CD14-positive monocyte (primary cell): ENCODE measurements at regions not wholly inside any gene's neighbourhood (a gene's known extent, or its start where the extent isn't known, plus 50 kb on each side); places are given as distances from the start of the nearest gene placed in this dataset.

Source experiments
- DNase-seq, 3 donors: peaks; one replicate each; pipeline ENCODE4 v3.0.0-alpha.2; 2011 to 2022
- H2AFZ ChIP-seq: 2 replicates; pipeline ENCODE4 v1.6.0; 2012; ENCODE audit warnings: mild to moderate bottlenecking, low read depth, low read length, inconsistent platforms; ENCODE audit not compliant: insufficient read depth, poor library complexity, severe bottlenecking
- H3K27ac ChIP-seq, 2 donors: 1 replicate in 1 of 2; 2 replicates in 1 of 2; pipeline ENCODE4 v1.5.1; 2012 to 2013; ENCODE audit warnings: low read length in 2 of 2, control low read depth in 1 of 2, inconsistent platforms in 1 of 2, low read depth in 1 of 2, mild to moderate bottlenecking in 1 of 2
- H3K27me3 ChIP-seq, 2 donors: one replicate each; pipeline versions ENCODE4 v1.6.0 to v1.6.1; 2011 to 2013; ENCODE audit warnings: low read length in 2 of 2; ENCODE audit not compliant: control insufficient read depth in 2 of 2, insufficient read depth in 2 of 2
- H3K36me3 ChIP-seq, 2 donors: replicated peaks in 1 of 2; 1 replicate in 1 of 2; 2 replicates in 1 of 2; pipeline versions ENCODE4 v1.5.1 to v1.6.1; 2012 to 2013; ENCODE audit warnings: low read length in 2 of 2, control low read depth in 1 of 2, inconsistent platforms in 1 of 2, mild to moderate bottlenecking in 1 of 2; ENCODE audit not compliant: insufficient read depth in 2 of 2, control insufficient read depth in 1 of 2
- H3K4me1 ChIP-seq, 2 donors: 1 replicate in 1 of 2; 2 replicates in 1 of 2; pipeline versions ENCODE4 v1.5.1 to v1.6.1; 2012 to 2013; ENCODE audit warnings: low read length in 2 of 2, control low read depth in 1 of 2, inconsistent platforms in 1 of 2, mild to moderate bottlenecking in 1 of 2, moderate library complexity in 1 of 2; ENCODE audit not compliant: insufficient read depth in 2 of 2, control insufficient read depth in 1 of 2
- H3K4me2 ChIP-seq: replicated peaks from 2 replicates; pipeline ENCODE3; 2012; ENCODE audit warnings: low read length, moderate library complexity, mild to moderate bottlenecking; ENCODE audit not compliant: poor library complexity, severe bottlenecking; ENCODE audit errors: extremely low read depth
- H3K4me3 ChIP-seq, 3 experiments: fragments of 200-600 bp in 1 of 3; sonication (generic) in 1 of 3; replicated peaks in 1 of 3; 1 replicate in 2 of 3; 2 replicates in 1 of 3; pipeline ENCODE4 v1.5.1; 2011 to 2013; ENCODE audit warnings: low read length in 3 of 3, mild to moderate bottlenecking in 3 of 3, control low read depth in 2 of 3, low read depth in 2 of 3, inconsistent platforms in 1 of 3, moderate library complexity in 1 of 3
- H3K79me2 ChIP-seq: 2 replicates; pipeline ENCODE4 v1.6.0; 2012; ENCODE audit warnings: mild to moderate bottlenecking, control low read depth, inconsistent platforms, low read length, moderate library complexity; ENCODE audit not compliant: insufficient read depth
- H3K9ac ChIP-seq: 2 replicates; pipeline ENCODE4 v1.6.0; 2017; ENCODE audit warnings: low read length, mild to moderate bottlenecking; ENCODE audit not compliant: insufficient read depth, poor library complexity, severe bottlenecking
- H3K9me3 ChIP-seq, 2 donors: replicated peaks in 1 of 2; 1 replicate in 1 of 2; 2 replicates in 1 of 2; pipeline versions ENCODE4 v1.5.1 to v1.6.1; 2012 to 2013; ENCODE audit warnings: low read length in 2 of 2, control low read depth in 1 of 2; ENCODE audit not compliant: control insufficient read depth in 1 of 2, insufficient read depth in 1 of 2
- H4K20me1 ChIP-seq: 2 replicates; pipeline ENCODE4 v1.6.0; 2012; ENCODE audit warnings: mild to moderate bottlenecking, low read length, control low read depth, moderate library complexity; ENCODE audit not compliant: insufficient read depth
- H3K27ac Mint-ChIP-seq, 7 donors: one replicate each; pipeline ENCODE4 v1.8.0; 2020; ENCODE audit warnings: mild to moderate bottlenecking in 7 of 7, mixed read lengths in 7 of 7, moderate library complexity in 6 of 7, inconsistent platforms in 2 of 7
- H3K27me3 Mint-ChIP-seq, 3 donors: one replicate each; pipeline ENCODE4 v1.8.0; 2021 to 2022; ENCODE audit warnings: low read depth in 3 of 3, mild to moderate bottlenecking in 3 of 3, mixed read lengths in 3 of 3, moderate library complexity in 3 of 3, inconsistent platforms in 1 of 3
- H3K36me3 Mint-ChIP-seq, 2 donors: one replicate each; pipeline ENCODE4 v1.8.0; 2020; ENCODE audit warnings: mixed read lengths in 2 of 2, inconsistent platforms in 1 of 2, mild to moderate bottlenecking in 1 of 2
- H3K4me1 Mint-ChIP-seq: one replicate; pipeline ENCODE4 v1.8.0; 2020; ENCODE audit warnings: mild to moderate bottlenecking, mixed read lengths
- H3K4me3 Mint-ChIP-seq, 2 donors: one replicate each; pipeline ENCODE4 v1.8.0; 2020; ENCODE audit warnings: mild to moderate bottlenecking in 2 of 2, mixed read lengths in 2 of 2, moderate library complexity in 1 of 2
- H3K9me3 Mint-ChIP-seq, 7 donors: one replicate each; pipeline ENCODE4 v1.8.0; 2020 to 2022; ENCODE audit warnings: mixed read lengths in 7 of 7, mild to moderate bottlenecking in 6 of 7, moderate library complexity in 6 of 7, inconsistent platforms in 2 of 7
- CTCF ChIP-seq: fragments of 200-600 bp; IDR thresholded peaks from one replicate; pipeline ENCODE4 v1.8.0; 2022; ENCODE audit warnings: antibody characterized with exemption, mild to moderate bottlenecking
- WGBS: methylation state at CpG from one replicate; pipeline ENCODE4 v1.1.5; 2013; ENCODE audit warnings: missing lambda C conversion rate; ENCODE audit not compliant: insufficient coverage; 5-methylcytosine and 5-hydroxymethylcytosine counted together
- intact Hi-C, 2 donors: fragments of 100-400 bp; cut with micrococcal nuclease; formaldehyde crosslinking; loops; one replicate each; pipeline versions ENCODE4 v1.15.0 to v1.15.1; 2023

GRCh38 chr12:23433121-23433520 is 516.3 kb downstream of the SOX5 start:
- intact Hi-C loops = no loop called here
- no peak for DNase-seq
- H3K27me3 Mint-ChIP-seq = no peaks in the 10 kb centered on the region
- no peak overlapping the region for H2AFZ ChIP-seq
- no peak overlapping the region for H3K4me3 Mint-ChIP-seq
- H3K9ac ChIP-seq = no peak overlapping the region
- no peak overlapping the region for H3K27ac ChIP-seq
- H3K4me2 ChIP-seq = no peak overlapping the region
- no peaks in the 10 kb centered on the region for H3K4me1 ChIP-seq
- no peak overlapping the region for H3K27ac Mint-ChIP-seq
- no peak overlapping the region for H3K4me3 ChIP-seq
- no peaks in the 10 kb centered on the region for H3K27me3 ChIP-seq
- peaks cover 7 to 14% of the 10 kb centered on the region in 2 donors for H3K9me3 ChIP-seq
- H3K79me2 ChIP-seq = no peaks in the 10 kb centered on the region
- H3K9me3 Mint-ChIP-seq = peaks cover 4 to 13% (median 6%) of the 10 kb centered on the region in 7 donors
- H3K36me3 ChIP-seq = no peaks in the 10 kb centered on the region
- H3K36me3 Mint-ChIP-seq = no peaks in the 10 kb centered on the region
- no peaks in the 10 kb centered on the region for H4K20me1 ChIP-seq
- H3K4me1 Mint-ChIP-seq = no peaks in the 10 kb centered on the region
- TF ChIP-seq CTCF = no peak

GRCh38 chr12:23434154-23434553 is 515.3 kb downstream of the SOX5 start:
- Histone ChIP-seq H3K27ac (no peak overlapping the region), H3K4me3 (no peak overlapping the region), H2AFZ (no peak overlapping the region), H3K36me3 (no peaks in the 10 kb centered on the region), H3K9me3 (peaks cover 4 to 14% of the 10 kb centered on the region in 2 donors), H3K79me2 (no peaks in the 10 kb centered on the region), H3K4me2 (no peak overlapping the region), H3K27me3 (no peaks in the 10 kb centered on the region), H4K20me1 (no peaks in the 10 kb centered on the region), H3K9ac (no peak overlapping the region), H3K4me1 (no peaks in the 10 kb centered on the region)
- DNase-seq = no peak
- intact Hi-C loops = no loop called here
- Mint-ChIP-seq H3K4me1 (no peaks in the 10 kb centered on the region), H3K27ac (no peak overlapping the region), H3K27me3 (no peaks in the 10 kb centered on the region), H3K4me3 (no peak overlapping the region), H3K36me3 (no peaks in the 10 kb centered on the region), H3K9me3 (peaks cover 2 to 11% (median 6%) of the 10 kb centered on the region in 7 donors)
- no peak for TF ChIP-seq CTCF
- 80% methylated on average over 1 of the region's 2 CpGs for WGBS
